ENCODE measurements at regions not wholly inside any gene's neighbourhood (a gene's known extent, or its start where the extent isn't known, plus 50 kb on each side); places are given as distances from the start of the nearest gene placed in this dataset.

DNA sequence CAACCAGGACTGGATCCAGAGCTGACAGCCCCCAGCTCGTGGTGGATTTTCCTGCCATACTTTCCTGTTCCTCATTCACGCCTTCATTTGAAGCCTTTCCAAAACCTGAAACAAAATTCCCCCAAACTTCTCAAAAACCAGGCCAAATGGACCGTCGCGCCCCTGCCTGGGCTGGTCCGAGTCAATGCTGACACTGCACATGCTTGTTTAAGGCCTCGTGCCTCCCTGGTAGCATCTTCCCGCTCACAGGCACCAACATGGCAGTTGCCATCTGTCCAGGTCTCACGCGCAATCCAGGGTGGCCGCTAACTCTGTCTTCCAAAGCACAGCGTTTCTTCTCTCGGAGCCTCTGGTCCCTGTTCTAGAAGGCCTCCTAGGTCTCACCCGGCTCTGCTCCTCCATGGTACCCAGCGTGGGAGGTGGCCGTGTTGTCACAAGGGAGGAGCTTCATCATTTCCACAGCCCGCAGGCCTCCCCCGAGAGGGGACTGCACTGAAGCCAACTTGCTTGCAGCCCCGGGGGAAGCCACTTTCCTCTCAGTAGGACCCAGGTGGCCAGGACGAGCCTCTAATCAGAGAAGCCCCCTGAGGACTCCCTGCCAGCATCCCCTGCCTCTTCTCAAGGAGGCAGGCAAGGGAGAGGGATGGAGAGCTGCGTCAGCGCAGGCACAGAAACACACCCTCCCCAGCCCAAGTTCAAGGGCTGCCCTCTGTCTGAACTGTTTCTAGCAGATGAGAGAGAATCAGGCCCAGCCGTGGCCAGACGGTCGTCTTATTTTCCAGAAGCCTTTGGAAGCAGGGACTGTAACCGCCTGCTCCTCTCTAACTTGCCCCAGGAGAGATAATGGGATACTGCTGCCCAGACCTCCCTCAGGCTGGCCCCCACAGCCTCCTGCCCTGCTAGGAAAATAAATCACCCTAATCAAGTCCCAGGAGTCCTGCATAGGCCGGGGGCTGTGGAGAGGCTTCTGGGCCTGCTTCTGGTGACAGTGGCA lies 152.8 kb upstream of the TLE3 start:
- no peak for DNase-seq (ENCODE audit: low read depth, low spot score)

DNA sequence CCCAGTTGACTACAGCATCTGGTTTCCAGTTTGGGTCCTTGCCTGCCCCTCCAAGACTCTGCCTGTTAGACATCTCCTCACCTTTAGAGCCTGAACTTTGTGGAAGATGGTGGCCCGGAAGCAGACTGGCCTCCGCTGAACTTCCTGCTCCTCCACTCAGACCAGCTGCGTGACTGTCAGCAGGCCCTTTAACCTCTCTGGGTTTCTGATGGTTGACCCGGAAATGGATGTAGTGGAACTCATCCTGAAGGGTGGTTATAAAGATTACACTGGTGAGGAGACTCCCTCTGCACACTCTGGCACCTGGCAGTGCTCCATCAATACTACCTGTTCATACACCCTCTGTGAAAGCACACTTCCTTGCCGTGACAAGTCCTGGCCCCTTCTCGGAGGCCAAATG lies 151.9 kb upstream of the TLE3 start:
- DNase-seq (ENCODE audit: low read depth, low spot score), result no peak

DNA sequence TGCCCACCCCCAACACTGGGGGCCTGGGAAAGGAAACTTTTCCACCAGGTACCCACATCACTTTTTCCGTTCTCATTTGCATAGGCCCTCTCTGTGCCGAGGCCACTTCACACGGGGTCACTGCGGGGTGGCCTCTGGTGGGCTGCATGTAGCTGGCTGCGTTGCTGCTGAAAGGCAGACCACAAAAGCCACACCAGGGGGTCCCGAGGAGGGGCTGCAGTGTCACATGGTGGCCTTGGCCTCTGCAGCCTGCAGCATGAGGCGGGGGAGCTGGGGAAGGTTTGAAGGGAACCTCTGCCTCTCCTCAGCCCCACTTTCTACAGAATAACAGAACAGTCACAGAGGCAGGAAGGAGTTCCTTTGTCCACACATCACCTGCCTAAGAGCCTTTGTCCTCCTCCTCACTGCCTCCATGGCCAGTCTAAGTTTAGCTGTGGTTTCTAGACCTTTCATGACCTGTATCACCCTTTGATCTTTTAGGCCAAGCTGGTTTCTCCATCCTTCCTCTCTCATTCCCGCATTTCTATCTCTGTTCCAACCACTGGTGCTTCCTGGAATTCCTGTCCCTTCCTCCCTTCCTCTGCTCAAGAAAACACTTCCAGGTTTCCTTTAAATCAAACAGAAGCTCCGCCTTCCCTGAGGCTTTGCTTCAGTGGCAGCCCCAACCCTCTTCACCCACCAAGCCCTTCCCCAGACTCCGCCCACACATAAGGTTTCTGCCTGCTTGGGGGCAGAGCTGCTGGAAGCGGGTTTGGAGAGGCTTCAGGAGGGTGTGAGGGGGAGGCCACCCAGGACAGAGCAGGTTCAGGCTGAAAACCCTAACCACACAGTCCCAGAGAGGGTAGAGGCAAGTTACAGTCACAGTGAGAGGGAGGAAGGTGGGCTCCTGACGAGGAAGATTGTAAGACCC lies 150.7 kb upstream of the TLE3 start:
- DNase-seq (ENCODE audit: low read depth, low spot score), result peak; percentile 33

DNA sequence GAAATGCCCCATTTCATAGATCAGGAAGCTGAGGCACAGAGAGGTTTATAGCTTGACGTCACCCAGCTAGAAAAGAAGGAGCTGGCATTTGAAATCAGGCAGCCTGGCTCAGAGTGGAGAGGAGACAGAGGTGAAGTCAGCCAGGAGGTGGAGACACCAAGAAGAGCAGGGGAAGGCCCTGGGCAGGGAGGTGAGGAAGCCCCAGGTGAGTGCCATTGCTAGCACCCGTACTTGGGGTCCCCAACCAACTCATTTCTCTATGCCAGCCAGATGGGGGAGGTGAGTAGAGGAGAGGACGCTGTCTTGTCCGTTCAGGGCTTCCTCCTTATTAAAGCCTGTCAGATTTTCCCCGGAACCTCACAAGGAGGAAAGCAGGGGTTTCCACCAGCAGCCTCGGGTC lies 149.6 kb upstream of the TLE3 start:
- no peak for DNase-seq (ENCODE audit: low read depth, low spot score)

DNA sequence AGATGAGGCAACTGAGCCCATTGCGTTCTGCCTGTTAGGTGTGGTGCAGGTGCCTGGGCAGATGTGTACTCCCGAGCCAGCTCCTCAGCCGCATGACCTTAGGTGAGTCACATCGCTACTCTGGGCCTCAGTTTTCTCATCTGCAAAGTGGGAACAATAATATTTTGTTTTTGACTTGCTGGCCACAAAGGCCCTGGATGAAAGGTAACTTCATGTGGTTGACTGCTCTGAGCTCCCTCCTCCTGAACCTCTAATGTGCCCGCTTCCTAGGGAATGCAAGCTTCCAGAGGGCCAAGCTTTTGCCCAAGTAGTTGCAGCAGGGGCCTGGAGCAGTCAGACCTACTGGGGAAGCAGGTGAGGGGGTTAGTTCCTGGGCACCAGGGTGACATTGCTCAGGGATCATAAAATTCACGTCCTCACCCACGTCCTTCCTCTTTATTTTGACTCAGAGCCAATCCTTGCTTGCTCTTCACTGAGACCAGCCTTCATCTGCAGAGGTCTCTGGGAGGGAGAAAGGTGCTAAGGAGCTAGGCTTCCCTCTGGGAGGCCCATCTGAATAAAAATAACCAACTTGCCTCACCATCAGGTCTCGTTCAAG lies 149.0 kb upstream of the TLE3 start:
- no peak for DNase-seq (ENCODE audit: low read depth, low spot score)

DNA sequence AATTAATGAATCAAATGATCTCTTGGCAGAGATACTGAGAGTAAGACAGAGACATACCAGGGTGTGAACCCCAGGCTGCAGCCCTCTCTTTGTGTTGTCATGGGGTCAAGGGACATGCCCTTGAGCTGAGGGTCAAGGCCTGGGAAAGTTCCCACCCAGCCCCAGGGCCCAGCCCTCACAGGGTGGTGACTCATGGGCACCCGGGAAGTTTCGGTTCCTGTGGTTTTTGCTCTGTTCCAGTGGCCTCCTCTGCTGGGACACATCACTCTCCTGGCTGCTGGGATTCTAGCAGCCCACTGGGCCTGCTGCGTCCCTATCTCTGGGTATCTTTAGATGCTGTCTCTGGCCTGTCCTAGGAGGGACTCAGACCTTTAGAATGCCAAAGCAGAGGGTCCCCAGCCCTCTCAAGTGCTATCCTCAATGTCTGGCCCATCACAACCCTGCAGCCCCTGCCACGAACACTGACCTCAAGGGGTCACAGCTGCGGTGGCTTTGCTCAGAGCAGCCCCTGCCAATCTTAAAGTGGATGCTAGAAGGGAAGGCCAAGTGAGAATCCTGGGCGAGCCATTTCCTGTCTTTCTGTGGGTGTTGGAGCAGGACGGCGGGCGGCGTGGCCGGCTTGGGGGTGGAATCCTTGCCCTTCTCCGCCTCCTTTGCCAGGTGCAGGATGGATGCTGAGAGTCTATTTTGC lies 148.4 kb upstream of the TLE3 start:
- no peak for DNase-seq (ENCODE audit: low read depth, low spot score)

DNA sequence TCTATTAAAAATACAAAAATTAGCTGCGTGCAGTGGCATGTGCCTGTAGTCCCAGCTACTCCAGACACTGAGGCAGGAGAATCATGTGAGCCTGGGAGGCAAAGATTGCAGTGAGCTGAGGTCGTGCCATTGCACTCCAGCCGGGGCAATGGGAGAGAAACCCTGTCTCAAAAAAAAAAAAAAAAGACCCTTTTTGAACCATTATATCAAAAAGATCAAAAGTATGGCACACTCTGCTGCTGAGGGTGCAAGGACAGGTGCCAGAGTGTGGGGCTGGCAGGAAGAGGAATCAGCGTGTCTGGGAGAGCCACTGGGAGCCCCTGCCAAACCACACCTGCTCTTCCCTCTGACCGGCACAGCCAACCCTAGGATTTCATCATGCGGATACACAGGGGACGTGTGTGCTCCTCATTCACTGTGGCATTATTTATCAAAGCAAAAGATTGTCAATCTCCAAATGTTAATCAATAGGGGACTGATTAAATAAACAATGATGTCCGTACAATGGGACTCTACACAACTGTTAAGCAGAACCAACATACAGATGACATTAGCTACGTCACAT lies 147.3 kb upstream of the TLE3 start:
- DNase-seq (ENCODE audit: low read depth, low spot score), result no peak

DNA sequence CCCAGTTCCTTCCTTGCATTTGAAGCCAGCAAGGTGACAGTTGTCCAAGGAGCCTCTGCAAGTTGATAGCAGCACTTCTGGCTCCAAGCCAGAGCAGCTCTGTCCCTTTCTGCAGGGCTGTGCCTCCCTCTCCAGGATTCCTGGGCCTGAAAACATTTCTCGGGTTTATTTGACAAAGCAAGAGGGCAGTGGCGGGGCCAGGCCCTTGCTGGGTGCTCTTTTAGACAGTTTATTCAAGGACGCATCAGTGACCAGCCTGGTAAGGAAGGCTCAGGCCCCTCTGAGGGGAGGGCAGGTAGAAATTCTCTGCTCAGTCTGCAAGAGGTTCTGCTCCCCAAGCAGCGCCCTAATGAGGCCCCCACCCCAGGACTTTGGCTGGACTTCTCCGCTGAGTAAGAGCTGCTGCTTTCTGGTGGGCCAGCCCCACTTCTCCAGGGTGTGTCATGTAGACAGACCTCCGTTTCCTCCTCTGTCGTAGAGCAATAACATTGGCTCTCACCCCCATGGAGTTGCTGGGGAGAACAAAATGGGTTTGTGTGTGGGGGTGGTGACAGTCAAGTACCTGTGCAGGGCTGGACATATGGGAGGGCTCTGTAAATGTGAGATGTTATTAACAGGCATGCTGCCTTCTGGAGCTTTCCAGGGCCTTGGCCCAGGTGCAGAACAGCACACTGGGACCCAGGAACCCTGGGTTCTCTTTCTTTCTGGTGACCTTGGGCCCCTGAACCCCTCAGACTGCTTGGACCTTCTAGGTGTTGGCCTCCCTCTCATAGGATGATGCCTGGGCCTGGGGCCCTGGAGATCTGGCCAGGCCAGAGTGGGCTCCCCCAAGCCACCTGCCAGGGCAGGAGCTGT lies 146.2 kb upstream of the TLE3 start:
- no peak for DNase-seq (ENCODE audit: low read depth, low spot score)

DNA sequence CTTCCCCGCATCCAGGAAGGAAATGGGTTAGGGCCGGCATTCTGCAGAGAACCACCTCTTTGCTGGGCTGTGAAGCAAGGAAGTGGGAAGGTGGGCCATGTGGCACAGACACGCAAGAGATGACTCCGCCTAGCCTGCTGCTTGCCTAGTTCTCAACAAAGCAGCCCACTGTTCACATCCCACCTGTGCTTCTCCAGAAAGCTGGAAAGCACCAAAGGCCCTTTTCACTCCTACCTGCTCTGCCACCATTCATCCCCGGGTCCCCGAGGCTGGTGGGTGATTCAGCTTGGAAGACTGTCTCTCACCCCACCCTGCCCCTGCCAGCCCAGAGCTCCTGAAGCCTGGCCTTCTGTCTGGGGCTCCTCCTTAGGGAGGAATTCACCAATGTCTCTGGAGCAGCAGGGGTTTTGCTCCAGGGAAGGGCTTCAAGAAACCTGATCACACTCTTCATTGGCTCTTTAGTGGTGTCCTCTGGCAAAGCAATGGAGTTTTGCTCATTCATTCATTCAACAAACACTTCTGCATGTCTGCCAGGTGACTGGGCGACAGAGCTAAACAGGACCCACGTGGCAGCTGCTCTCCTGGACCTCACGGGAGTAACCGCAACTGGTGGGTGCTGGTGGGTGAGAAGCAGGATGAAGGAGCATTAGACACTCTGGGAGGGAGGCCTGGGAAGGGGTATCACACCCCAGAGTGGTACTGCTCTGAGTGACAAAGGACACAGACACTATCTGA lies 145.4 kb upstream of the TLE3 start:
- DNase-seq (ENCODE audit: low read depth, low spot score), result no peak

DNA sequence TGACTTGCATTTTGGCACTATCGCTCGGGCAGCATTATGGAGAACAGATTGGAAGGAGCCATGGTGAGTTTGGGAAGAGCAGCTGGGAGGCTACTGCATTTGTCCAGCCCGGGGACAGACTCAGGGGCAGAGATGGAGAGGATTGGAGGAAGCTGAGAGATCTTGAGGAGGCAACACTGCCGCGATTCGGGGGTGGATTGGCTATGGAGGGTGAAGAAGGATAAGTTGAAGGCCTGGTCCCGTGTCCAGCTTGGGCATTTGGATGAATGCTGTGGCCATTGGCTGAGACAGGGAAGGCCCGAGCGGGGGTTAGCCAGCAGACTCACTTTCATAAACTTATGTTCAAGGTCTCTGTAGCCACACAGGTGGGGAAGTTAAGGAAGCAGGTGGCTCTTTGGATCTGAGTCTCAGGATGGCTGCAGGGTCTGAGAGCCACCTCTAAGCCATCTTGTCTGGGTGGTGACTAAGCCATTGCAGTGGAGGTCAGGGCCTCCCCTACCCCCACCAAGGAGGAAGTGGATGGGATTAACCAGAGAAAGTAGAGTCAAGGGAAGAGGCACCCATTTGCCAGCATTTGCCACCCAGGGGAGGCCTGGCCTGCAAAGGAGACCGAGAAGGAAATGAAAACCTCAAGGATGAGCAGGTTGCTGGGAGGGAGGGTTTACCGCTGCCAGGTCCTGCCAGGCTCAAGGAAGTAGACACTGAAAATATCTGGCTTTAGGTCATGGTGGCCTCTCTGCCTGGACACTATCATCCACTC lies 144.0 kb upstream of the TLE3 start:
- no peak for DNase-seq (ENCODE audit: low read depth, low spot score)

DNA sequence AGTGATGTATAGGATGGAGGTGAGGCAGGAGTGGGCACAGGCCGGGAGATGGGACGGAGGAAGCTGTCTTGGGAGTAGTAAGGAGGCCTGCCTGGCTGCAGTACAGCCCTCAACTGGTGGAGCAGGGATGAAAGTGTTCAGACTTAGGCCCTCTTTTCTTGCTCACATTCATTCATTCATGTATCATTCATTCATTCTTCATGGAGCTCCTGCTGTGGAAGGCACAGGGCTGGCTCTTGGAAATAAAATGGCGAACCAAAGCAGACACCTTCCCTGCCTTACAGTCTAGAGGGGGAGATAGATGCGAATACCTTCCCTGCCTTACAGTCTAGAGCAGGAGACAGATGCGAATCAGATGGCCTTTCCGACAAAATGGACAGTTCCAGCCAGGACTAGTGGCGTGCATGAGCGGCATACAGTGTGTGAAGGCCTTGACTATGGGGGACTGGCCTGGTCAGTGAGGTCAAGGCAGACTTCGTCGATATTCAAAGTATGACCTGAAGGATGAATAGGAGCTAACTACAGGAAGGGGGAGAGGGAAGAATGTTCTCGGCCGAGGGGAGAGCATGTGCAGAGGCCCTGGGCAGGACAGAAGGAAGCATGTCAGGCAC lies 143.2 kb upstream of the TLE3 start:
- no peak for DNase-seq (ENCODE audit: low read depth, low spot score)

DNA sequence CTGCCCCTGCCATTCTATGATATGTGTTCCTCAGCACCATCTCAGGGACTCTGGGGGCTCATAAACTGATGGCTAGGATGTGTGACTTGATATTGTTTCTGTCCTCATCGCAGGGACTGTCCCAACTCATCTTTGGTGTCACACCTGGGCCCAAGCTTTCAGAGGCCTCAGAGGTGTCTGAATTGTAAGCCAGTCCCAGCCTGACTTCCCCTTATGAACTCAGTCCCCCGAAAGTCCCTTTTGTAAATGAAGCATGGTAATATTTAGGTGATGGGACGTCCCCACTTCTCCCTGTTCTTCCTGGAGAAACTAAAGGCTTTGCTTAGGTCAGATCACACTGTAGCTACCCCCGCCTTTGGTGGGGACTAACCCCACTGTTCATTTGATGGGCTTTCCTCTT lies 142.4 kb upstream of the TLE3 start:
- no peak for DNase-seq (ENCODE audit: low read depth, low spot score)

DNA sequence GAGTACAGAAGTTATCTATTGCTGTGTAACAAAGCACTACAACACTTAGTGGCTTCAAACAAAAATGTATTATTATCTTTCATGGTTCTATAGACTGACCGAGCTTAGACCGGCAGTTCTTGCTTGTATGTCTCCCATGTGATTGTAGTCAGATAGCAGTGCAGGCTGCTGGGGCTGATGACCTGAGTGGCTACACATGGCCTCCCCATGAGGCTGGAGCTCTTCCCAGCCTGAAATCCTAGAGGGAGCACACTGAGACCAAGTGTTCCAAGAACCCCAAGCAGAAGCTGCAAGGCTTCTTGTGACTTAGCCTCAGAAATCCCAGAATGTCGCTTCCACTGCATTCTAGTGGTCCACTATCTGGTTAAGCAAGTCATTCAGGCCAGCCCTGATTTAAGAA lies 141.2 kb upstream of the TLE3 start:
- DNase-seq (ENCODE audit: low read depth, low spot score), result no peak

DNA sequence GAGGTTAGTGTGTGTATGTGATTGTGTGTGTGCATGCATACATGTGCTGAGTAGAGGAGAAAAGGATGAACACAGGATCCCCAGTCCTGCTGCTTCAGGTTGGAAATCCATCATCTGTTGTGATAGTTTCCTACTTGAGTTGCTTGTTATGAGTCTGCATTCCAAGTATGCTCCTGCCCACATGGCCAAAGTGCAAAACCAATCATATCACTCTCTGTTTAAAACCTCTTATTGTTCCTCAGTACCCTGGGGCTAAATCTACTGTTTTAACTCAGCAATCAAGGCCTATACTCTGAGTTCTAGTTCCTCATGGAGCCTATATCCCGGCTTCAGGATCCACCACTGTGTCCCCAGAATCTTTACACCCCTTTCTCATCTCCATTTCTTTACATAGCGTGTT lies 139.9 kb upstream of the TLE3 start:
- no peak for DNase-seq (ENCODE audit: low read depth, low spot score)

DNA sequence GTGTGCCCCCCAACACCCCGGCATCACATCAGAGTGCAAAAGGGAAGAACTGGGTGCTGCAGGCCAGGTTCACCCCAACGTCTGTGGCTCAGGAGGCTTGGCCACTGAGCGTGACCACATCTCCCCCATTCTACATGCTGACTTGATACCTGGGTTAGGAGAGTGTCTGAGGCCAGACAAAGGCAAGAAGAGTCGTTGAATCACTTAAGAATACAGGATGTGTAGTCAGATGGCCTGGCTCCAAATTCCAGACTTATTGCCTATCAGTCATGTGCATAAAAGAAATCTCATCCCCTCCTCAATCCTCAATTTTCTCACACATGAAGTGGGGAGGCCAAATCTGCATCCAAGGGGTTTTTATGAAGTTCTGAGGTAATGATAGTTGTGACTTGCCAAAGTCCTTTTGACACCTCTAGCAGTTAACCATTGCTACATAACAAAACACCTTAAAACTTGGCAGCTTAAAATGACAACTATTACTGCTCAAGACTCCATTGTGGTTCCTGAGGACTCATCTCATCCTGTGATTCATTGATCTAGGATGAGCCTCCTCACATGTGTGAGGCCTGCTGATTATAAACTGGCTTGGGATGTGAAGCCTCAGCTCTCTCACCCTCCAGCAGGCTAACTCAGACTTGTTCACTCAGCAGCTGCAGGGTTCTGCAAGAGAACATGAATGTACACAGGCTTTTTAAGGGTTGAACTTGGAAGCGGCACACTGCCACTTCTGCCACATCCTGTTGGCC lies 138.8 kb upstream of the TLE3 start:
- DNase-seq (ENCODE audit: low read depth, low spot score), result no peak

DNA sequence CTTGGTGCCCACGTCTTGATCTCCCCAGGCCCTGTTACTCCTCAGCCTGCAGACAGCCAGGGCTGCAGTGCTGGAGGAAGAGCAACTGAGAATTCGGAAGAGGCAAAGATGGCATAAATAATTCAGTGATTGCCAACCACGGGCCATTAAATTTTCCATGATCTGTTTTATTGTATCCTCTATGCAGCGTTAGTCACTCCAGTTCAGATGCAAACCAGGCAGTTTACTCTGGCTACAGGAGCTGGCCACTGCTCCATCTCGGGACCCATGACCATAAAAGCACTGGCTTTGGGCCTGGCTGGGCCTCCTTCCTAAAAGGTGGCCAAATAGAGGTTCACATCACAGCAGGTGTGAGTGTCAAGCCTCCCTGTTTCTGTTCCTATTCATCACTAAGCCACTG lies 137.6 kb upstream of the TLE3 start:
- no peak for DNase-seq (ENCODE audit: low read depth, low spot score)

DNA sequence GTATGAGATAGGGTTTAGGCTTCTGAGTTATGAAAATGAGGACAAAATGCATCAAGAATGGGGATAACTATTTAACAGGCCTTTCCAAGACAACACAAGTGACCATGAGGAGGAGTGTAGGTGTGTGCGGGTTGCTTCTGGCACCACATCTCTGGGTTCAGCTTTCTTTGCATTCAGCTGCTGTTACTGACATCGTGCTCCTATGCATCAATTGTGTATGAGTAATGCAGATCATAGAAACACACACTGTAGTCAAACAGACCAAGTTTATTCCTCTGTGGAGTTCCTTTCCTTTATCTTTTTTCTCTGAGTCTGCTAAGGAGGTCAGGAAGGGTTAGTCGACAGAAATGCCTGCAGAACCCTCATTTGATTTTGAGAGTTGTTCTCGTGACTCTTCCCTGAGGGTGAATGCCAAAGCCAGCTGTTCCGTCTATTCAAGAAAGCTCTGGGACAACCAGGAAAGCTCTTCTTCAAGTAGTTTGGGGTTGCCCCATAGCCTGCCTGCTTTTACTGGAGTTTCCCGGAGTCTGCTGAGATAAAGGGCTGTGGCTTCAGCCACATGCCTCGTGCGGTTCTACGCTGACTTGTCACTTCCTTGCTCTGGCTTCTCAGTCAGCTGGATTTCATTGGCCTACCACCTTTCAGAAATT lies 136.7 kb upstream of the TLE3 start:
- no peak for DNase-seq (ENCODE audit: low read depth, low spot score)

Measured in iPS DF 19.7 (cell line).